MM.1S (cell line): ENCODE measurements at regions not wholly inside any gene's neighbourhood (a gene's known extent, or its start where the extent isn't known, plus 50 kb on each side); places are given as distances from the start of the nearest gene placed in this dataset.

ENCODE experiments used
- DNase-seq: peaks from one replicate; pipeline ENCODE4 v3.0.0-alpha.2; 2015
- H2AFZ ChIP-seq: fragments of 300-600 bp; sonication (generic); 2 replicates; pipeline ENCODE4 v1.6.0; 2016; ENCODE audit warnings: antibody characterized with exemption, low read length
- H3F3A ChIP-seq: fragments of 300-600 bp; sonication (generic); 2 replicates; pipeline ENCODE4 v1.6.1; 2016; ENCODE audit warnings: mild to moderate bottlenecking, antibody characterized with exemption, low read length, moderate library complexity, mixed read lengths; ENCODE audit not compliant: insufficient read depth
- H3K27ac ChIP-seq: fragments of 300-600 bp; sonication (generic); 2 replicates; pipeline ENCODE4 v1.5.1; 2016; ENCODE audit warnings: mild to moderate bottlenecking, low read length
- H3K27me3 ChIP-seq: fragments of 300-600 bp; sonication (generic); replicated peaks from 2 replicates; pipeline ENCODE4 v1.6.0; 2016; ENCODE audit warnings: low read length; ENCODE audit not compliant: insufficient read depth
- H3K36me3 ChIP-seq: fragments of 300-600 bp; sonication (generic); replicated peaks from 2 replicates; pipeline ENCODE4 v1.6.1; 2016; ENCODE audit warnings: mild to moderate bottlenecking, low read length, mixed read lengths; ENCODE audit not compliant: insufficient read depth
- H3K4me1 ChIP-seq: fragments of 300-600 bp; sonication (generic); 2 replicates; pipeline ENCODE4 v1.6.1; 2016; ENCODE audit warnings: low read length, mixed read lengths
- H3K4me2 ChIP-seq: fragments of 300-600 bp; sonication (generic); 2 replicates; pipeline ENCODE4 v1.6.0; 2016; ENCODE audit warnings: low read depth, low read length
- H3K4me3 ChIP-seq: fragments of 300-600 bp; sonication (generic); 2 replicates; pipeline ENCODE4 v1.5.1; 2016; ENCODE audit warnings: low read length, mixed read lengths
- H3K79me2 ChIP-seq: fragments of 300-600 bp; sonication (generic); 2 replicates; pipeline ENCODE4 v1.6.1; 2016; ENCODE audit warnings: mixed run types, low read length, mixed read lengths
- H3K9ac ChIP-seq: fragments of 300-600 bp; sonication (generic); 2 replicates; pipeline ENCODE4 v1.6.1; 2016; ENCODE audit warnings: low read length, mixed read lengths
- H3K9me2 ChIP-seq: fragments of 300-600 bp; sonication (generic); replicated peaks from 2 replicates; pipeline ENCODE4 v1.6.1; 2016; ENCODE audit warnings: mild to moderate bottlenecking, low read length, mixed read lengths; ENCODE audit not compliant: insufficient read depth
- H3K9me3 ChIP-seq: fragments of 300-600 bp; sonication (generic); replicated peaks from 2 replicates; pipeline ENCODE4 v1.6.1; 2016; ENCODE audit warnings: mild to moderate bottlenecking, low read length, mixed read lengths; ENCODE audit not compliant: insufficient read depth
- H4K20me1 ChIP-seq: fragments of 300-600 bp; sonication (generic); 2 replicates; pipeline ENCODE4 v1.6.1; 2016; ENCODE audit warnings: mild to moderate bottlenecking, low read length, moderate library complexity, mixed read lengths; ENCODE audit not compliant: insufficient read depth
- EZH2 ChIP-seq: fragments of 300-600 bp; sonication (generic); optimal IDR thresholded peaks from 2 replicates; pipeline ENCODE3; 2017; ENCODE audit warnings: low read depth, mild to moderate bottlenecking, antibody characterized with exemption, low read length, mixed read lengths
- EZH2phosphoT487 ChIP-seq: fragments of 300-600 bp; sonication (generic); IDR thresholded peaks from 2 replicates; pipeline ENCODE4 v1.6.1; 2018; ENCODE audit warnings: antibody characterized with exemption, low read length
- TF ChIP-seq, protein P1 (sequence below): fragments of 300-600 bp; sonication (generic); IDR thresholded peaks from 2 replicates; pipeline ENCODE4 v1.5.1; 2016; ENCODE audit warnings: antibody characterized with exemption, low read length, mixed read lengths

DNA sequence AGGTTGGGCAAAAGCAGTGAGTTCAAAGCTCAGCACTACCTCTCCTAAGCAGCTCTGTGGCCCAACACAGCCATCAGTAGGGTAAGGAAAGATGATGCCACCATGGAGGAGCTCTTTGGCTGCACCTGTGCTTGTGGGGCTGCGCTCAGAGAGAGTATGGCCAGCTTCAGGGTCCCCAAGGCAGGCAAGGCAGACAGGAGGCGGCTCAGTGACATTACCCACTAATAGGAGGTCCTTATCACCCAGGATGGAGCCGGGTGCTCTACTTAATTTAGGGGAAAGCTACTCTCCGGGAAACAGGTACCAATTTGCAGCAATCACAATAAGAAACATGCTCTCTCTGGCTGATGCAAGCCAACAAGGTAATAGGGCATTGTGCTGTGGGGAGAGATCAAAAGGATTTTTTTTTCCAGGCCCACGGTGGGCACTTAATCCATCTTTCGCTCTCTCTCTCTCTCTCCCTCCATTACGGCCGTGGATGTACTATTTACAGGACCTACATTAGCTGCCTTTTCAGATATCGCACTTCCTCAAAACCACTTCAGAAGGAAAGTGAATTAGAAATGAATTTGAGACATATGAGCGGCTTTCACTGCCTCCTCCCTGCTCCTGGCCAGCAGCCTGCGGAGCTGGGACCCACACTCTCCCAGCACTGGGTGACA, 446.3 kb downstream of the SOX6 start:
- H3K9ac ChIP-seq = no peak overlapping the region
- no peaks in the 10 kb centered on the region for H4K20me1 ChIP-seq
- no peak overlapping the region for H3K27ac ChIP-seq
- no peak for DNase-seq
- H3K79me2 ChIP-seq = no peaks in the 10 kb centered on the region
- H3K4me3 ChIP-seq = no peak overlapping the region
- H3K9me2 ChIP-seq = no peaks in the 10 kb centered on the region
- H3K36me3 ChIP-seq = no peaks in the 10 kb centered on the region
- H3F3A ChIP-seq = no peaks in the 10 kb centered on the region
- no peaks in the 10 kb centered on the region for H3K9me3 ChIP-seq
- H3K4me1 ChIP-seq = no peaks in the 10 kb centered on the region
- TF ChIP-seq, protein P1, sequence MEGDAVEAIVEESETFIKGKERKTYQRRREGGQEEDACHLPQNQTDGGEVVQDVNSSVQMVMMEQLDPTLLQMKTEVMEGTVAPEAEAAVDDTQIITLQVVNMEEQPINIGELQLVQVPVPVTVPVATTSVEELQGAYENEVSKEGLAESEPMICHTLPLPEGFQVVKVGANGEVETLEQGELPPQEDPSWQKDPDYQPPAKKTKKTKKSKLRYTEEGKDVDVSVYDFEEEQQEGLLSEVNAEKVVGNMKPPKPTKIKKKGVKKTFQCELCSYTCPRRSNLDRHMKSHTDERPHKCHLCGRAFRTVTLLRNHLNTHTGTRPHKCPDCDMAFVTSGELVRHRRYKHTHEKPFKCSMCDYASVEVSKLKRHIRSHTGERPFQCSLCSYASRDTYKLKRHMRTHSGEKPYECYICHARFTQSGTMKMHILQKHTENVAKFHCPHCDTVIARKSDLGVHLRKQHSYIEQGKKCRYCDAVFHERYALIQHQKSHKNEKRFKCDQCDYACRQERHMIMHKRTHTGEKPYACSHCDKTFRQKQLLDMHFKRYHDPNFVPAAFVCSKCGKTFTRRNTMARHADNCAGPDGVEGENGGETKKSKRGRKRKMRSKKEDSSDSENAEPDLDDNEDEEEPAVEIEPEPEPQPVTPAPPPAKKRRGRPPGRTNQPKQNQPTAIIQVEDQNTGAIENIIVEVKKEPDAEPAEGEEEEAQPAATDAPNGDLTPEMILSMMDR = no peak
- TF ChIP-seq EZH2 (no peak), EZH2phosphoT487 (no peak)
- no peaks in the 10 kb centered on the region for H3K27me3 ChIP-seq
- no peak overlapping the region for H2AFZ ChIP-seq
- no peak overlapping the region for H3K4me2 ChIP-seq

DNA sequence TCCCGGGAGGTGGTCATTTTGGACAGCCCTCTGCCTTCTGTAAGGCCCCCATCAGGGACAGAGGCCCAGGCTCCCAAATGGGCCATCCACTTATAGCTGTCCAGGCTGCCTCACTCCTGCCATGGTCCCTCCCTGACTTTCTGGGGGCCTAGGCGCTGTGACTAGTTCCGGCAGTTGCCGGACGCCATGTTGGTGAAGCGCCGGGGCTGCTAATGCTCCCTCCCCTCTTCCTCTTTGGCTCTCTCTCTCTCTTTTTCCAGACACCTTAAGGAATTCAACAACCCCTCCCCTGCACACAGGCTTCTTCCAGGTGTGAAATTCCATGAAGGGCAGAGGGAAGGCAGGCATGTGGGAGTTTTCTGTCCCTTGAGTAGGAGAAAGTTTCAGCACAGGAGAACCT, 445.6 kb downstream of the SOX6 start:
- H3K4me2 ChIP-seq = no peak overlapping the region
- H3K9me2 ChIP-seq = no peaks in the 10 kb centered on the region
- no peak overlapping the region for H3K4me3 ChIP-seq
- no peaks in the 10 kb centered on the region for H3K27me3 ChIP-seq
- no peaks in the 10 kb centered on the region for H3K9me3 ChIP-seq
- no peaks in the 10 kb centered on the region for H3F3A ChIP-seq
- H3K79me2 ChIP-seq = no peaks in the 10 kb centered on the region
- H3K9ac ChIP-seq = no peak overlapping the region
- DNase-seq = no peak
- no peaks in the 10 kb centered on the region for H3K36me3 ChIP-seq
- no peak overlapping the region for H3K27ac ChIP-seq
- H4K20me1 ChIP-seq = no peaks in the 10 kb centered on the region
- H3K4me1 ChIP-seq = no peaks in the 10 kb centered on the region
- no peak overlapping the region for H2AFZ ChIP-seq
- TF ChIP-seq EZH2 (no peak), EZH2phosphoT487 (no peak)
- TF ChIP-seq, protein P1 = no peak

DNA sequence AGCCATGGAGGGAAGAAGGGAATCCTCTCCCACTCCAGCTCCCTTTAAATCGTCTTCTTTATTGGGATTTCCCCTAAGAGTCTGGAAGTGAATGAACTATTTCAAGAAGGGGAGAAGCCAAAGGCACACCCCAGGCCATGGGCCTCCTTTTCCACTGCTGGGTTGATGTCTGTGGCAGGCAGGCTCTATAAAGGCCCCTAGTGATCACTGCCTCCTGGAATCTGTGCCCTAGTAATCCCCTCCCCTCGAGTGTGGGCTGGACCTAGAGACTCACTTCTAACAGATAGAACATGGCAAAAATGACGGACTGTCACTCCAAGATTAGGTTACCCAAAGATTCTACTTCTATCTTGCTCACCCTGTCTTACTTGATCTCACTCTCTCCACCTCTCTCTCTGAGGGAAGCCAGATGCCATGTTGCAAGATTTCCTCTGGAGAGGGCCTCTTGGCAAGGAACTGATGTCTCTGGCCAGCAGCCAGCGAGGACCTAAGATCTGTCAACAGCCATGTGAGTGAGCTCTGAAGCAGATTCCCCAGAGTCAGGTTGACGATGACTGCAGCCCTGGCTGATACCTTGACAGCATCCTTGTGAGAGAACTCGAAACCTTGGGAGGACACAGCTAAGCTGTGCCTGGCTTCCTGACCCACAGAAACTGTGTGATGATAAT, 444.8 kb downstream of the SOX6 start:
- Histone ChIP-seq H3K4me1 (no peaks in the 10 kb centered on the region), H3K9me3 (no peaks in the 10 kb centered on the region), H3K9ac (no peak overlapping the region), H2AFZ (no peak overlapping the region), H3K9me2 (no peaks in the 10 kb centered on the region), H3K4me2 (no peak overlapping the region), H3F3A (no peaks in the 10 kb centered on the region), H3K27me3 (no peaks in the 10 kb centered on the region), H4K20me1 (no peaks in the 10 kb centered on the region), H3K79me2 (no peaks in the 10 kb centered on the region), H3K27ac (no peak overlapping the region), H3K36me3 (no peaks in the 10 kb centered on the region), H3K4me3 (no peak overlapping the region)
- DNase-seq = no peak
- TF ChIP-seq, protein P1 = no peak
- no peak for TF ChIP-seq EZH2
- TF ChIP-seq EZH2phosphoT487 = no peak
